NOMO-1 treated with dmso at 0.1 percent for 144 hours (cell line): ENCODE measurements at regions not wholly inside any gene's neighbourhood (a gene's known extent, or its start where the extent isn't known, plus 50 kb on each side); places are given as distances from the start of the nearest gene placed in this dataset.

Source experiments
- DNase-seq: peaks from one replicate; lab custom pipeline; 2025; ENCODE audit not compliant: unreplicated experiment; lab: John Stamatoyannopoulos, UW

DNA sequence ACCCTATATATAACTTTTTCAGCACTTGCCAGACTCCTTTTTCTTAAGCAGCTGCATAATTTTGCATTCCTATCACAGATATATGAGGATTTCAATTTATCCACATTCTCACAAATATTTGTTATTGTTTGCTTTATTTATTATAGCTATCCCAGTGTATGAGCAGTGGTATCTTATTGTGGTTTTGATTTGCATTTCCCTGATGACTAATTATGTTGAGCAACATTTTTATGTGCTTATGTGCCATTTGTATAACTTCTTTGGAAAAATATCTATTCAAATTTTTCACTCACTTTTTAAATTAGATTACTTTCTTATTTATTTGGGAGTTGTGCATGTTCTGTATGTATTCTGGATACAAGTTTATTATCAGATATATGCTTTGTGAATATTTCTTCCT, 361.9 kb downstream of the KCTD8 start:
- DNase-seq, result no peak

DNA sequence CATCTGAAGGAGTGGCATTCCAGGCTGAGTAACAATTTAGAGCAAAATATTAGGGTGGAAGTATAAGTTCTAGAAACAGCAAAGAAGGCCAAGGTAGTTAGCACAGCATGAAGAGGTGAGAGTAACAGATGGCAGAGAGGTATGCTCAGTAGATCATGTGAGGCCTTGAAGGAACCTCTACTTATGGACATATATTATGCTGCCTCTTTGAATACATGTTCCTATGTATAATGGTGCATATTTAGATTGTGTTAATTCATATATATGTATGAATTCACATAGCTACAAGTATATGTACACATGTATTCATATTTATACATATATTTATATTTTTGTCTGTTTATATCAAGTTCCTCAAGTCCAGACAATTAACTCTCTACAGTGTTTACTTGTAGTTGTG, 355.2 kb downstream of the KCTD8 start:
- no peak for DNase-seq

DNA sequence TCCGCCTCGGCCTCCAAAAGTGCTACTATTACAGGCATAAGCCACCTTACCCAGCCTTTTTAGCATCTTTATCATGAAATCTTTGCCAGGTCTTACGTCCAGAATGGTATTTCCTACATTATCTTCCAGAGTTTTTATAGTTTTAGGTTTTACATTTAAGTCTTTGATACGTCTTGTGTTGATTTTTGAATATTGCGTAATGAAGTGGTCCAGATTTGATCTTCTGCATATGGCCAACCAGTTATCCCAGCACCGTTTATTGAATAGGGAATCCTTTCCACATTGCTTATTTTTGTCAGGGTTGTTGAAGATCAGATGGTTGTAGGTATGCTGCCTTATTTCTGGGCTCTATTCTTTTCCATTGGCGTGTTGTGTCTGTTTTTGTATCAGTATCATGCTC, 349.6 kb downstream of the KCTD8 start:
- DNase-seq, result no peak

DNA sequence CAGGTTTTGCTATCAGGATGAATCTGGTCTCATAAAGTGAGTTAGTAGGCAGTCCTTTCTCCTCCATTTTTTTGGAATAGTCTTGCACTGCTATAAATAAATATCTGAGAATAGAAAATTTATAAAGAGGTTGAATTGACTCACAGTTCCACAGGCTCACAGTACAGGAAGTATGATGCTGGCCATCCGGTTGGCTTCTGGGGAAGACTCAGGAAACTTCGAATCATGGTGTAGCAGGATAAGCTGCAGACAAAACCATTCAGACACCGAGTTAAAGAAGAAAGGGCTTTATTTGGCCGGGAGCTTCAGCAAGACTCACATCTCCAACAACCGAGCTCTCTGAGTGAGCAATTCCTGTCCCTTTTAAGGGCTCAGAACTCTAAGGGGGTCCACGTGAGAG, 348.2 kb downstream of the KCTD8 start:
- DNase-seq, result no peak

DNA sequence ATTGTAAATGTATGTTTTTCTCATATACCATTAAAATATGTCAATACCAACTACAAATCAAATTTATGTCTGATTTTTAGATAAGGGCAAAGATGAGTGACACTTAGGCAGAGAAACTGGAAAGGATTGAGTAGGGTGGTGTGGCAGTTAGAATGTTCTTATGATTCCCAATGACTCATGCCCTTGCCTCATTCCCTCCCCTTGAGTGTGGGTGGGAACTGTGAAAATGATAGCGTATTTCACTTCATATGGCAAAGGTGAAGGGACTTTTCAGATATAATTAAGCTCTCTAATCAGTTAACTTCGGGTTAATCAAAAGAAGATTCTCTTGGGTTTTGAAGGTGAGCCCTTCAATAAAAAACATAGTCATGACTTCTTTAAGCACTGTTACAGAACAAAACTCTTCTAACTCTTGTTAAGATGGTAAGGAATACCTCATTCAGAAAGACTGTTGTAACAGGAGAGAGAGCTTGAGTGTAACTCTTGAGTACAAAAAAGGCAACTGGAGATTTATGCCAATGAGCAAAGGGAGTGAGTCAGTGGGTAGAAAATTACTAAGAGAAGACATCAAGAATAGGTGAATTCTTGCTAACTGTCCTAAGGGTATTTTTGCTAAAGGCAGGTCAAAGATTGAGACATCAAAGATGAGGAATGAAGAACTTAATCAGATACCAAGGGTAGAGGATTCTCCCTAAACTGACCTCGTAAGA, 329.5 kb downstream of the KCTD8 start:
- no peak for DNase-seq

DNA sequence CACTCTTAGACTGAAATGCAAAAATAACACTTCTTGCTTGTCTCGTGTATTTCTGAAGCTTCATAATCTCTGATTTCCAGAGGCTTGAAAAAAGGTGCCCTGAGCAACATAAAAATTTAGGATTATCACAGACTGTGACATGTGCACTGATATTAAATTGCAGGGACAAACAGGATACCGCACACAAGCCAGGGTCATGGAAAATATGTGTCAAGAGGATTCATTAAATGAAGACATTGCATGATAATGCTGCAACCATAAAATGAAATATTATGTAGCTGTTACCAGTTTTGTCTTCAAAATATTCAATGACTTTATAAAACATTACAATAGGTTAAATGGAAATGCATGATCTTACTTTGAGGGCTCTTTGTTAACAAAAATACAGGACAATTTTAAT, 328.0 kb downstream of the KCTD8 start:
- no peak for DNase-seq

DNA sequence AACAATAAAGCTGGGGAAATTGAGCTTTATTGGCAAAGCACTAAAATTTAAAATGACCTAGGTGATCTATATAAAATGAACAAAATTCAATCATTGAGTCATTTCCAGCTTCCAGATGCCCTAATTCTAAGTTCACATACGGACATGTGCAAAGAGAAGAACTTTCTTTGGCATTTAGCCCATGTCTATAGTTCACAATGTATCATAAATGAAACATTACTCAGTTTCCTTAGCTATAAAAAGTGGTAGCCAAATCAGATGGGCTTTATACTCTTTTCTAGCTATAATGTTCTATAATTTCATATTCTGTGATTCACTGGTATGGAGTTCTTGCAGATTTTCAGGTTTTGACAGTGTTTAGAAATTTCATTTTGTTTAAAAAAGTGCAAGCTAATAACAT, 327.4 kb downstream of the KCTD8 start:
- DNase-seq, result no peak
